ENCODE measurements at regions not wholly inside any gene's neighbourhood (a gene's known extent, or its start where the extent isn't known, plus 50 kb on each side); places are given as distances from the start of the nearest gene placed in this dataset.

- Histone ChIP-seq H3K4me3 (ENCODE audit: insufficient read depth, low read depth, low read length) (no peak overlapping the region), H3K9me3 (ENCODE audit: control insufficient read depth, low read length) (no peaks in the 10 kb centered on the region), H3K4me1 (ENCODE audit: control insufficient read depth, insufficient read depth, low read length) (peaks cover 3% of the 10 kb centered on the region), H3K27ac (ENCODE audit: insufficient read depth, low read depth, low read length, poor library complexity, severe bottlenecking) (no peak overlapping the region), H3K36me3 (ENCODE audit: control insufficient read depth, insufficient read depth, low read length) (no peaks in the 10 kb centered on the region), H3K27me3 (ENCODE audit: control insufficient read depth, insufficient read depth, low read length, poor library complexity, severe bottlenecking) (no peaks in the 10 kb centered on the region)
- WGBS, 2 experiments, result 95 to 96% methylated on average over 11 of the region's 11 CpGs
Observed at GRCh38 chr20:58146746-58147140, 81.7 kb downstream of the ANKRD60 start.

GRCh38 chr20:58146081-58146745 lies 82.2 kb downstream of the ANKRD60 start:
- no peaks in the 10 kb centered on the region for H3K9me3 ChIP-seq (ENCODE audit: control insufficient read depth, low read length)
- 88 to 92% methylated on average over 7 to 8 of the region's 8 CpGs for WGBS, 2 experiments
- H3K27me3 ChIP-seq (ENCODE audit: control insufficient read depth, insufficient read depth, low read length, poor library complexity, severe bottlenecking), result no peaks in the 10 kb centered on the region
- no peak overlapping the region for H3K4me3 ChIP-seq (ENCODE audit: insufficient read depth, low read depth, low read length)
- H3K36me3 ChIP-seq (ENCODE audit: control insufficient read depth, insufficient read depth, low read length), result no peaks in the 10 kb centered on the region
- H3K4me1 ChIP-seq (ENCODE audit: control insufficient read depth, insufficient read depth, low read length), result peaks cover 3% of the 10 kb centered on the region
- no peak overlapping the region for H3K27ac ChIP-seq (ENCODE audit: insufficient read depth, low read depth, low read length, poor library complexity, severe bottlenecking)

- H3K27ac ChIP-seq (ENCODE audit: insufficient read depth, low read depth, low read length, poor library complexity, severe bottlenecking), result no peak overlapping the region
- WGBS, 2 experiments, result 87 to 92% methylated on average over 6 of the region's 6 CpGs
- no peaks in the 10 kb centered on the region for H3K9me3 ChIP-seq (ENCODE audit: control insufficient read depth, low read length)
- no peaks in the 10 kb centered on the region for H3K36me3 ChIP-seq (ENCODE audit: control insufficient read depth, insufficient read depth, low read length)
- H3K4me1 ChIP-seq (ENCODE audit: control insufficient read depth, insufficient read depth, low read length), result peaks cover 3% of the 10 kb centered on the region
- H3K4me3 ChIP-seq (ENCODE audit: insufficient read depth, low read depth, low read length), result no peak overlapping the region
- no peaks in the 10 kb centered on the region for H3K27me3 ChIP-seq (ENCODE audit: control insufficient read depth, insufficient read depth, low read length, poor library complexity, severe bottlenecking)
Observed at GRCh38 chr20:58145506-58146080, 82.9 kb downstream of the ANKRD60 start.

GRCh38 chr20:58144096-58144495 lies 84.4 kb downstream of the ANKRD60 start:
- no peak overlapping the region for H3K4me3 ChIP-seq (ENCODE audit: insufficient read depth, low read depth, low read length)
- H3K27ac ChIP-seq (ENCODE audit: insufficient read depth, low read depth, low read length, poor library complexity, severe bottlenecking), result no peak overlapping the region
- WGBS, 2 experiments, result 86 to 88% methylated on average over 8 to 9 of the region's 9 CpGs
- H3K9me3 ChIP-seq (ENCODE audit: control insufficient read depth, low read length), result no peaks in the 10 kb centered on the region
- H3K36me3 ChIP-seq (ENCODE audit: control insufficient read depth, insufficient read depth, low read length), result no peaks in the 10 kb centered on the region
- no peaks in the 10 kb centered on the region for H3K4me1 ChIP-seq (ENCODE audit: control insufficient read depth, insufficient read depth, low read length)
- no peaks in the 10 kb centered on the region for H3K27me3 ChIP-seq (ENCODE audit: control insufficient read depth, insufficient read depth, low read length, poor library complexity, severe bottlenecking)

- H3K27ac ChIP-seq (ENCODE audit: insufficient read depth, low read depth, low read length, poor library complexity, severe bottlenecking), result no peak overlapping the region
- no peak overlapping the region for H3K4me3 ChIP-seq (ENCODE audit: insufficient read depth, low read depth, low read length)
- H3K9me3 ChIP-seq (ENCODE audit: control insufficient read depth, low read length), result no peaks in the 10 kb centered on the region
- H3K4me1 ChIP-seq (ENCODE audit: control insufficient read depth, insufficient read depth, low read length), result no peaks in the 10 kb centered on the region
- no peaks in the 10 kb centered on the region for H3K27me3 ChIP-seq (ENCODE audit: control insufficient read depth, insufficient read depth, low read length, poor library complexity, severe bottlenecking)
- no peaks in the 10 kb centered on the region for H3K36me3 ChIP-seq (ENCODE audit: control insufficient read depth, insufficient read depth, low read length)
Observed at GRCh38 chr20:58143531-58143930, 84.9 kb downstream of the ANKRD60 start.

GRCh38 chr20:58142843-58143185 lies 85.6 kb downstream of the ANKRD60 start:
- 94 to 96% methylated on average over 10 of the region's 10 CpGs for WGBS, 2 experiments
- Histone ChIP-seq H3K9me3 (ENCODE audit: control insufficient read depth, low read length) (no peaks in the 10 kb centered on the region), H3K4me1 (ENCODE audit: control insufficient read depth, insufficient read depth, low read length) (no peaks in the 10 kb centered on the region), H3K27ac (ENCODE audit: insufficient read depth, low read depth, low read length, poor library complexity, severe bottlenecking) (no peak overlapping the region), H3K36me3 (ENCODE audit: control insufficient read depth, insufficient read depth, low read length) (no peaks in the 10 kb centered on the region), H3K27me3 (ENCODE audit: control insufficient read depth, insufficient read depth, low read length, poor library complexity, severe bottlenecking) (no peaks in the 10 kb centered on the region), H3K4me3 (ENCODE audit: insufficient read depth, low read depth, low read length) (no peak overlapping the region)

GRCh38 chr20:58141971-58142842 lies 86.2 kb downstream of the ANKRD60 start:
- Histone ChIP-seq H3K27ac (ENCODE audit: insufficient read depth, low read depth, low read length, poor library complexity, severe bottlenecking) (no peak overlapping the region), H3K4me1 (ENCODE audit: control insufficient read depth, insufficient read depth, low read length) (no peaks in the 10 kb centered on the region)
- WGBS, 2 experiments, result 94% methylated on average over 19 of the region's 19 CpGs

GRCh38 chr20:58141496-58141895 lies 87.0 kb downstream of the ANKRD60 start:
- no peak overlapping the region for H3K27ac ChIP-seq (ENCODE audit: insufficient read depth, low read depth, low read length, poor library complexity, severe bottlenecking)
- no peaks in the 10 kb centered on the region for H3K36me3 ChIP-seq (ENCODE audit: control insufficient read depth, insufficient read depth, low read length)
- no peak overlapping the region for H3K4me3 ChIP-seq (ENCODE audit: insufficient read depth, low read depth, low read length)
- WGBS, 2 experiments, result 92 to 93% methylated on average over 4 of the region's 4 CpGs
- H3K9me3 ChIP-seq (ENCODE audit: control insufficient read depth, low read length), result no peaks in the 10 kb centered on the region
- no peaks in the 10 kb centered on the region for H3K27me3 ChIP-seq (ENCODE audit: control insufficient read depth, insufficient read depth, low read length, poor library complexity, severe bottlenecking)
- H3K4me1 ChIP-seq (ENCODE audit: control insufficient read depth, insufficient read depth, low read length), result no peaks in the 10 kb centered on the region

More at GRCh38 chr20:58141971-58142842, 86.2 kb downstream of the ANKRD60 start:
- H3K36me3 ChIP-seq (ENCODE audit: control insufficient read depth, insufficient read depth, low read length), result no peaks in the 10 kb centered on the region
- H3K4me3 ChIP-seq (ENCODE audit: insufficient read depth, low read depth, low read length), result no peak overlapping the region
- no peaks in the 10 kb centered on the region for H3K9me3 ChIP-seq (ENCODE audit: control insufficient read depth, low read length)
- H3K27me3 ChIP-seq (ENCODE audit: control insufficient read depth, insufficient read depth, low read length, poor library complexity, severe bottlenecking), result no peaks in the 10 kb centered on the region

GRCh38 chr20:58140787-58141425 lies 87.5 kb downstream of the ANKRD60 start:
- Histone ChIP-seq H3K4me3 (ENCODE audit: insufficient read depth, low read depth, low read length) (no peak overlapping the region), H3K27ac (ENCODE audit: insufficient read depth, low read depth, low read length, poor library complexity, severe bottlenecking) (no peak overlapping the region), H3K4me1 (ENCODE audit: control insufficient read depth, insufficient read depth, low read length) (no peaks in the 10 kb centered on the region), H3K9me3 (ENCODE audit: control insufficient read depth, low read length) (no peaks in the 10 kb centered on the region), H3K36me3 (ENCODE audit: control insufficient read depth, insufficient read depth, low read length) (no peaks in the 10 kb centered on the region), H3K27me3 (ENCODE audit: control insufficient read depth, insufficient read depth, low read length, poor library complexity, severe bottlenecking) (no peaks in the 10 kb centered on the region)
- 88 to 98% methylated on average over 2 to 3 of the region's 3 CpGs for WGBS, 2 experiments

Measured in ectodermal cell (in vitro differentiated cells).